GM20000 (cell line): ENCODE measurements at regions not wholly inside any gene's neighbourhood (a gene's known extent, or its start where the extent isn't known, plus 50 kb on each side); places are given as distances from the start of the nearest gene placed in this dataset.
"Not testable (repeated sequence)": the region's sequence is repeated elsewhere in the genome, so short reads cannot be mapped to it uniquely, and the experiment has no call there.

Source experiments
- DNase-seq: peaks from one replicate; pipeline ENCODE4 v3.0.0; 2012; ENCODE audit warnings: low spot score
- CTCF ChIP-seq: IDR thresholded peaks from 2 replicates; pipeline ENCODE4 v1.5.1; 2012; ENCODE audit warnings: mild to moderate bottlenecking, control low read depth; ENCODE audit errors: extremely low read depth, missing control alignments

GRCh38 chr14:44616204-44616603, 109.1 kb upstream of the FSCB start:
- DNase-seq: no peak

GRCh38 chr14:44613061-44613712, 106.1 kb upstream of the FSCB start:
- no peak for TF ChIP-seq CTCF
- DNase-seq: no peak

More at GRCh38 chr14:44616204-44616603, 109.1 kb upstream of the FSCB start:
- TF ChIP-seq CTCF: no peak

GRCh38 chr14:44612002-44612401, 104.9 kb upstream of the FSCB start:
- TF ChIP-seq CTCF: no peak
- DNase-seq: no peak

- no peak for TF ChIP-seq CTCF
- DNase-seq: no peak
These were observed 102.9 kb upstream of the FSCB start for GRCh38 chr14:44609876-44610510.

GRCh38 chr14:44609201-44609600, 102.1 kb upstream of the FSCB start:
- DNase-seq: no peak
- no peak for TF ChIP-seq CTCF

GRCh38 chr14:44607701-44608100, 100.6 kb upstream of the FSCB start:
- no peak for TF ChIP-seq CTCF
- DNase-seq: no peak

GRCh38 chr14:44606576-44606975, 99.5 kb upstream of the FSCB start:
- TF ChIP-seq CTCF: no peak
- DNase-seq: no peak

- DNase-seq: not testable (repeated sequence)
These were observed 94.2 kb upstream of the FSCB start for GRCh38 chr14:44601266-44601665.
